ENCODE measurements at regions not wholly inside any gene's neighbourhood (a gene's known extent, or its start where the extent isn't known, plus 50 kb on each side); places are given as distances from the start of the nearest gene placed in this dataset.

DNA sequence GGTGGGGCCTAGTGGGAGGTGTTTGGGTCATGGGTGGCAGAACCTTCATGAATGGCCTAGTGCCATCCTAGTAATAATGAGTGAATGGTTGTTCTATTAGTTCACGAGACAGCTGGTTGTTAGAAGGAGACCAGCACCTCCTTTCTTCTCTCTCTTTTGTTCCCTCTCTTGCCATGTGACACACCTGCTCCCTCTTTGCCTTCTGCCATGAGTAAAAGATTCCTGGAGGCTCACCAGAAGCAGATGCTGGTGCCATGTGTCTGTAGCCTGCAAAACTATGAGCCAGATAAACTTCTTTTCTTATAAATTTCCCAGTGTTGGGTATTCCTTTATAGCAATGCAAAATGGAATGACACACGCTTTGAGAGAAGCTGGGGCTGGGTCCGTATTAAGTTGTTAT lies 89.0 kb upstream of the SLC4A7 start:
- TF ChIP-seq, protein P1, sequence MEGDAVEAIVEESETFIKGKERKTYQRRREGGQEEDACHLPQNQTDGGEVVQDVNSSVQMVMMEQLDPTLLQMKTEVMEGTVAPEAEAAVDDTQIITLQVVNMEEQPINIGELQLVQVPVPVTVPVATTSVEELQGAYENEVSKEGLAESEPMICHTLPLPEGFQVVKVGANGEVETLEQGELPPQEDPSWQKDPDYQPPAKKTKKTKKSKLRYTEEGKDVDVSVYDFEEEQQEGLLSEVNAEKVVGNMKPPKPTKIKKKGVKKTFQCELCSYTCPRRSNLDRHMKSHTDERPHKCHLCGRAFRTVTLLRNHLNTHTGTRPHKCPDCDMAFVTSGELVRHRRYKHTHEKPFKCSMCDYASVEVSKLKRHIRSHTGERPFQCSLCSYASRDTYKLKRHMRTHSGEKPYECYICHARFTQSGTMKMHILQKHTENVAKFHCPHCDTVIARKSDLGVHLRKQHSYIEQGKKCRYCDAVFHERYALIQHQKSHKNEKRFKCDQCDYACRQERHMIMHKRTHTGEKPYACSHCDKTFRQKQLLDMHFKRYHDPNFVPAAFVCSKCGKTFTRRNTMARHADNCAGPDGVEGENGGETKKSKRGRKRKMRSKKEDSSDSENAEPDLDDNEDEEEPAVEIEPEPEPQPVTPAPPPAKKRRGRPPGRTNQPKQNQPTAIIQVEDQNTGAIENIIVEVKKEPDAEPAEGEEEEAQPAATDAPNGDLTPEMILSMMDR (IDR thresholded peaks at IDR 0.05) = no peak
- TF ChIP-seq POLR2A (IDR thresholded peaks at IDR 0.05) = no peak

Measured in heart left ventricle (tissue), 13 donors.